GM21717 (cell line): ENCODE measurements at regions not wholly inside any gene's neighbourhood (a gene's known extent, or its start where the extent isn't known, plus 50 kb on each side); places are given as distances from the start of the nearest gene placed in this dataset.

Experiments used
- ATAC-seq: cut with Tn5 transposase; IDR thresholded peaks from one replicate; pipeline ENCODE4 v1.9.1; 2021; ENCODE audit warnings: mild to moderate bottlenecking, moderate library complexity; ENCODE audit not compliant: unreplicated experiment

DNA sequence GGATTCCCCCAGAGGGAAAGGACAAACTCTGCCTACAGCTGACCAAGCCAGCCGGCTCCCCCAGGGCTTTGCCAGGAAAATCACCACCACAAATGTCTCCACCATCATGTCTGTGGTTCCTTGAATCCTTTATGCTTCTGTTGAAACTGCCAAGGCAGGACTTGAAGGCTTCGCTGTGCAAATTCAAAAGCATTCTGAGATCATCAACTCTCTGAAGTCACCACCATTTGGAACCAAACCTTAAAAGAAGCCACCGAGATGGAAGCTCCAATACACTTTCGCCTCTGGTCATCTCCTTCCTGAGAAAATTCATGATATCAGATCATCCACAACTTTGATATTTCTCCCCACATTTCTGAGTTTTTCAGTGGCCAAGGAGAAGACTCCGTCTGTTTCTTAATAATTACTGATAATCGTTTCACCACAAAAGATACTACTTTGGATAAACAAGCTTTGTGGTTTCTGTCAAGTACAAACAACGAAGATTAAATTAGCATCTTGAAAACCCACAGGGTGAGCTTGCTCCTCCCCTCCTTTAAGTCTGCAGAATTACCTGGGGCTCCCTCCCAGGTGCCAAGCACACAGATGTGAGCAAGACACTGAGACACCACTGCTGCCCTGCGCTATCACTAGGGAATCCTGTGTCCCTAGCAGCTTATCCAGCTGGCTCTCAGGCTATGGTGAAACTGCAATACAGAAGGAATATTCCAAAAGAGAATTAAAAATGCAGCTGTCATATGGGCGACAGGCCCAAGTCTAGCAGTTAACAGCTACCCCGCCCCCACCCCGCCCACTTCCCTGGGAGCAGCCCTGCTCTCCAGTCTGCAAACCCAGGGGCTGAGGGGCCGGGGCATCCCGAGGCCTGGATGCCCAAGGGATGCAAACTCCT is 125.0 kb upstream of the TBL1X start:
- ATAC-seq, result no peak

DNA sequence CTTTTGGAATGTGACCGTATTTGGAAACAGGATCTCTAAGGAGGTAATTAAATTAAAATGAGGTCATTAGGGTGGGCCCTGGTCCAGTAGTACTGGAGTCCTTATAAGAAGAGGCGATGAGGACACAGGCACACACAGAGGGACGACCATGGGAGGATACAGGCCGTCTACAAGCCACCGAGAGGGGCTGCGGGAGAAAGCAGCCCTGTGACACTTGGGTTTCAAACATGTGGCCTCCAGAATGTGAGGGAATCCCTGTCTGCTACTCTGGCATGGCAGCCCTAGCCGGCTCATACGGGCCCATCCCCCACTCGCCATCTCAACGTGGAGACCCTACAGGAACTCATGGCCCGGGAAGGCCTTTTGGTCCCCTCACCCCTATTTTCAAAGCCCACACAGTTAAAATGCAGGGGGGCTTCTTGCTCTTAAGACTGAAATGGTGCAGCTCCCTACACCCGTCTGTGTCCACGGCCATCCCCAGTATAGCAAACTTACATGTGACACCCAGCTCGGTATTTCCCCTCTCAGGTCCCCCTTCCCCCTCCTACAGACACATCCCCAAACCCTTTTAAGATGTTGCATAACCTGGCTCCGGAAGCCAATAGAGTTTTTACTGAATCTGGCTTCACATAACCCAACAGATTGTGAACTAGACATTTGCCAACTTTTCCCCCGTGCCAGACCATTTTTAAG is 124.1 kb upstream of the TBL1X start:
- peak; percentile 30 for ATAC-seq

DNA sequence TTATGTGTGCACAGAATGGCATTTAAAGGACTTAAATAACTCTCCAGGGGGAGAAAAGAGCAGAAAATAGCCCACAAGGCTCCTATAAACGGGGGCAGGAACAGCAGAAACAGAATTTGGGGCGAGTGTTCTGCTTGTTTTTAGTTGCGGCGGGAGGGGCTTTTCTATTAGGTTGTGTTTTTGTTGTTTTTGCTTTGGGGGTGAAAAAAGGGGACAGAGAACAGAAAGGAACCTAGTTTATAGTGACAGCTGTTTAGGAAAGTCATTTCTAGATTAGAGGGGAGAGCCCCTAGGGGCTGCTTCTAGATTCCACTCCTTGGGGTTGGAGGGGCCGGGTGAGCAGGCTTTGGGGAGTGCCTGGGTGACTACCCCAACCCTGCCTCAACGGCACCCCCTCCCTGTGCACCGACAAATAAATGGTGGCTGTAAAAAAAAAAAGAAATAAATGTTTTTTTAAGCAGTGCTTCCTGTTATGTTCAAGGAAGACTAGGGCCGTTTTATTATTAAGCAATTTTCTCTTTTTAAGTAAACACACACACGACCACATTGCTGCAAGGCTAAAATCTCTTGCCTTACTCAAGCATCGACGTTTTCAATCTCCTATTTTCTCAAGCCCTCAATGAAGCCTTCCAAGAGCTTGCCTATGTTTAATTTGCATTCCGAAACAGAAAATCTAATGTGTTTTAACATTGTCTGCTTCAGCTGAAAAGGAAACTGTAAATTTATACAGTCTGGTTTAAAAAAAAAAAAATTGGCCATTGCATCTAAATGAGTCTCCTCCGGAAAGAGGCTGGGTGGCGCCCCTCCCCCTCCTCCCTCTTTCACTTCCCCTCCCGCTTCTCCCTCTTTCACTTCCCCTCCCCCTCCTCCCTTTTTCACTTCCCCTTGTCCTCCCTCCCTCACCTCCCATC is 123.3 kb upstream of the TBL1X start:
- ATAC-seq, result peak; percentile 86

DNA sequence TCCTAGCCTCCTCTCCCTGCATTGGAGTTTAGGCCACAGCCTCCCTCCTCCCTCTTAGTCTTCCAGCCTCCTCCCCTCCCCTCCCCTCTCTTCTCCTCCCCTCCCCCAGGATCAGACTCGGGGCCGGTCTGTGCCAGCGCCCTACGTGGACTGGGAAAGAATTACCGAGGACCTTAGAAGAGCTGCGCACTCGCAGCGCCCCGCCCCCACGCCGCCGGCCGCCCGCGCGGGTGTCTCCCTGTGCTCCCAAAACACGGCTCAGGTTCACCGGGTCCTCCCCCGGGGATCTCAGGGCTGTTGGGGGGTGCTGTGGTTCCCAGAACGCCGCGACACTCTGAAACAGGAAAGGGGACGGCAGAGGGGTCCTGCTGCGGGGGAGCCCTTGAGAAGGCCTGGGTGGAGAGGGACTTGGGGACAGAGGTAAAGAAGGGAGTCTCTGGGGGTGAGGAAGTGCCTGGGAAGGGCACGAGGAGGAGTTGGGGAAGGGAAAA is 122.3 kb upstream of the TBL1X start:
- ATAC-seq, result no peak

DNA sequence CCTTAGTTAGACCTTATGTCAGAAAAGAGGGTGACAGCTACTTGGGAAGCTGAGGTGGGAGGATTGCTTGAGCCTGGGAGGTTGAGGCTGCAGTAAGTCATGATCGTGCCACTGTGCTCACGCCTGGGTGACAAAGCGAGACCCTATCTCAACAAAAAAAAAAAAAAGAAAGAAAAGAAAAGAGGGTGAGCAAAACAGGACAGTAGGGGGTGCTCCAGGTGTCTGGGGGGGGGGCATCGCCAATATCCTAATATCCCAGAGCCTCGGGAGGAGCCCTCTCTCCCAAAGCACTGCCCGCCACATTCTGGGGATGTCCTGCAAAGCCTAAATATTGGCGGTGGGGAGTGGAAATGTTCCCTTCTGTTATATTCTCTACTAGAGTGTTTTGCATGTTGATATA is 120.9 kb upstream of the TBL1X start:
- ATAC-seq, result no peak

DNA sequence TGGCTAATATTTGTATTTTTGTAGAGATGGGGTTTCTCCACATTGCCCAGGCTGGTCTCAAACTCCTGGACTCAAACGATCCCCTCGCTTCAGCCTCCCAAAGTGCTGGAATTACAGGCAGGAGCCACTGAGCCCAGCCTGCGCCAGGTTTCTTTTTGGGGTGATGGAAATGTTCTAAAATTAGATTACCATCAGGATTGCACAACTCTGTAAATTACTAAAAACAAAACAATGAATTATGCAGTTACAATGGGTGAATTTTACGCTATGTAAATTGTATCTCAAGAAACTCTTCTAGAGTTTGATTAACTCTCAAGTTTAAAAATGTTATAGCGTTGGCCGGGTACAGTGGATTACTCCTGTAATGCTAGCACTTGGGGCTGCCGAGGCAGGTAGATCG is 118.9 kb upstream of the TBL1X start:
- ATAC-seq, result no peak

DNA sequence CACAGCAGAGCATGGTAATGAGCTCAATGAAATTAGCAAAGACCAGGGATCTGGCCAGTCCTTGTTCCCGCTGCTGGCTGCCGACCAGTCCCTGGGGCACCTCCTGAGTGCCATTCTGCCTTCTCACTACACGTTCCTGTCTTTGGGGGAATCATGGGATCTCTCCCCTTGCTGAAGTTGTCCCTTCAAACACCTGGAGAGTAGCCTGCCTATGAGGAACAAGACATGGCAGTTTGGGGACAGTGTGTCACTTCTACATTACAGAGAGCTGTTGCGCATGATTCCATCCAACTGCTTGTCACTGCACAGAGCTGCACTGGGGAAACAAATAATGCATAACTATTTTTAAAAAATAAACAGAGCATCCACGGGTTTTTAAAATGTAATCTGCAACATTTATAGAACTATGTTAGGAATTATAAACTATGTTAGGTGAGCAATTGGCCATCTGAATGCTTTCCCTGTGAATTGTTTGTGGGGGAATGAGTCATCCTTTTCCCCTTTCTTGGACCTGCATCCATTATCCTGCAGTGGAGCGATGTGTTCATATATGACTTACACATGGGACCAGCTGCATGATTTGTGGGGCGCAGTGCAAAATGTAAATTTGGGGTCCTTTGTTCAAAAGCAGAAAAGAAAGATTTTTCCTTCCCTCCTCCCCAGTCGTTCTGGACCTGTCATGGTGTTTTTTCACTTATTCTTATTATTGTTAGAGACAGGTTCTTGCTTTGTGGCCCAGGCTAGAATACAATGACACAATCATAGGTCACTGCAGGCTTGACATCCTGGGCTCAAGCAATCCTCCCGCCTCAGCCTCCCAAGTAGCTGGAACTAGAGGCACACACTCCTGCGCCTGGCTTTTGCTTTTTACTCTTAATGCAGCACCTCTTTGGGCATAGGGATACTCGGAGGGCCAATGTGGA is 115.0 kb upstream of the TBL1X start:
- no peak for ATAC-seq

DNA sequence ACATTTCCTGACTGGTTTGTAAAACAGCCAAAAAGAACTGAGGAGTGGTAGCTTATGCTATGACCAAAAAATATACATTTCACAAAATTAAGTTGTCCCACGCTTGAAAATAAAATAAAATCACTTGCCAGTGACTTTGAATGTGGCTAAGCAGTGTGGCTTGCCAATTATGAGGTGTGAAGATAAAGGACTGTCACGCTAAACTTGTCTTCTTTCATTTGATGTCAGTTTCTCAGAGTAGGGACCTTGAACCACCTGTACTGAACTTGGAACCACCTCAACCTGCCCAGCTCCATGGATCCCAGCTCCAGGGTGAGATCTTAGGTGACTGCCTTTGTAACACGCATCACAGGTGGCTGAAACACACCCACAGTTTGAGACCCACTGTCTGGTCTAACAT is 113.7 kb upstream of the TBL1X start:
- no peak for ATAC-seq

DNA sequence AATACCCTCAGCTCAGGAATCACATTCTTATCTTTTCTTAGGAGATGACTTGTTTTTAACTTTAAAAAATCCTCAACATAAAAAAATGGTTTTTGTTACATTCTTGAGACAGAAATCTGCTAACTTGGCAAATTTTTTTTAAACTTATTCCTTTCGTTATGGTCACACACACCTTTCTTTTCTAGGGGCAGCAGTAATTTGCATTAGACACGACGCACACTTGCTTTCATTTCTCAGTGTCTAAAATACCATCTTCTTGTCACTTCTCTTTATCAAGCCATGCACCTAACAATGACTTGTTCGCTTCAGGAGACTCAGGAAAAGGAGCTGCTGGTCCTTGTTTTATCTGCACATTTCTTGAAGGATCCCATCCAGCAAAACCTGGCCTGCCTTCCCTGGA is 112.6 kb upstream of the TBL1X start:
- peak; percentile 77 for ATAC-seq

DNA sequence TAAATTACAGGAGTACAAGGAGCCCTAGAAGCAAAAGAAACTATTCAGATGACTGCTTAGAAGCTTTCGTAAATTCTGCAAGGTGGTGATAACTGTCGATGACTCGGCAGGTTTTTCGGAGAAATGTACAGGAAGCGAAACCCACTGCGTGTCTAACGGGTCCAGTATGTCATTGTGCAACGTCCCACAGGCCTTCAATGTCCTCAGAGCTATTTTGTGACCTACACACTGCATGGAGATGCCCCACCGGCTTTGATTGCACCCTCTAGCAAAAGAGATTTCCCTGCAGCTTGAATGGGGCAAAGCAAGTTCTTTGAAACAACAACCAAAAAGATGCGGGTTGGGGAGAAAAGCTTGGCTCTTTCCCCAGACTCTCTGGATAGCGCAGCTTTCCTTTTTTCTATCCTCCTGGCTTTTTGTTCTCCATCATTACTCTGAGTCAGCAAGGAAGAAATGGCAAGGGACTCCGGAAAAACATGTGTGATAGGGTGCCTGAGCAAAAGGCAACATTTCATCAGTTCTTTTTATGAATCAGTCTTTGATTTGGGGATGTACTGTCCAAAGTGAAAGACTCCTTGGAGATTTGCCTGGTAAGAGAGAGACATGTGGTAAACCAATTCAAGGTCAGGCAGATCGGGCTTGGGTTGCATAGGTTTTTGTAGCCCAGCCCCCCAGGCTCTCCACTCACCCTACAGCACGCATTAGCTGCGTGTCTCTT is 112.0 kb upstream of the TBL1X start:
- ATAC-seq, result peak; percentile 78

DNA sequence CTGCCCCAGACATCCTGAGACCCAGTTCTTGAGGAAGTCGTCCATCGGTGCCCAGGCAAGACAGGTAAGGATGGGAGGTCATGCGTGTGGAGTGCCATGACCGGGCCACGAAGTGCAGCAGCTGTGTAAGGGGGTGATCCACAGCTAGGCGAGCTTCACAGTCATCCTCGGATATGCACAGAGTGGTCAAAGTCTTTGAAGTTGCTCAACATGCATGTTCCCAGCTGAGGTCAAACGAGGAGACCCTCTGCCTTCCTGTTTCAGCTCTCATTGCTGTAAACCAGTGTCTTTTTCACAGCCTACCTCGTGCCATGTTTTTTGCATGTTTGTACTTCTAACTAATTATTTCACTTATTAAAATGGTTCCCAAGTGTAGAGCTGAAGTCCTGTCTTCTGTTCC is 109.9 kb upstream of the TBL1X start:
- ATAC-seq, result no peak

DNA sequence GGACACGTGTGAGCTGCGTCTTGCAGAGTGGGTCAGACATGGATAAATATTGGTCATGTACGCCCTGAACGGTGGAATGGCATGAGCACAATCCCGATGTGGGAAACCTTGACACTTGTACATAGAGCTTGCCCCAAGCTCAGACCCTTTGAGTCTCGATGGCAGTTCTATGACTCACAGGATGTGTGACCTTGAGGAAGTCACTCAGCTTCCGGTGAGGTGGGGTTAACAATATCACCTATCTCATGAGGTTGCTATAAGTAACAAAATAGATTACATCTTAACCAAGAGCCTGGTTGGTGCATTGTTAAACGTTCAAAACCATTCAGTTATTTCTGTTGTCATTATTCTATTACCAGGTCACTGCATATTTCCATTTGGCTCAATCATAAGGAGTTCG is 109.1 kb upstream of the TBL1X start:
- no peak for ATAC-seq

DNA sequence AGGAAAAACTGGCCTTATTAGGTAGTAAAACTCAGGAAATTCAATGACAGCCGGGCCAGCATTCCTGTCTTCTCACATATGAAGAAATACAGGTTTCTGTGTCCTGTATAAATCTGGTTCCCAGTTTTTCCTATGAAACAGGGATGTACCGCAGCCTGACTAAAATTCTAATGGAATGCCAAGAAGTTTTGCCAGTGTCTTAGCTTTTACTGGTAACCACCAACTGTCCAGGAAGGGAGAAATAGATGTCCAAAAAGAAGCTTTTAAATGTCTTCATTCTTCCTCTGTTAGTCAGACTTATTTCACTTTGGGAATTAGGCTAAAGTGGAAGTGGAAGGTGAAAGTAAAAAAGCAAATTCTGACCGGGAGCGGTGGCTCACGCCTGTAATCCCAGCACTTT is 108.0 kb upstream of the TBL1X start:
- ATAC-seq, result no peak

DNA sequence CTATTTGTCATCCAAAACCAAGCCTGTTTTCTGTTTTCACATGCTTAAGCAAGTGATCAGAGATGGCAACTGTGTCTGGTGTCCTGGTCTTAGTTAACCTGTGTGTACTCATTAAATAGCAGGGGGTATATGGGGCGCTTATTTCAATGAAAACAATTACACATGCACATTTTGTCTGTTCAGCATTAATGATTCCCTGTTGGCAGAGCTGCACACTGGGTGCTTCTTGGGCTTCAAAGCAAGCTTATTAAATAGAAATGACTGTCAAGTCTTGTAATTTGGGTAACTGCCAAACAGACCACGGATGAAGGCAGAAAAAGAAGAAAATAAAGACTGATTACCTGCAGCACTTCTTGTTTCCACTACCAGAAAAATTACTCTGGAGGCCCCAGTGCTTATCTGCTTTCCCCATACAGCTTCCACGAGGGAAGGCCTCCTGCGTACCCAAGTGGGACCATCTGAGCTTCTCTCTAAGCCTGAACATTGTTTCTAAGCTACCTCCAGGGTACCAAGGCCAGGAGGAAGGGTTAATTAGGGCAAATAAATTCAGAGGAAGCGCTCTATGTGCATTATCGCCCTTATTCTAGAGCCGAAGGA is 107.2 kb upstream of the TBL1X start:
- no peak for ATAC-seq

DNA sequence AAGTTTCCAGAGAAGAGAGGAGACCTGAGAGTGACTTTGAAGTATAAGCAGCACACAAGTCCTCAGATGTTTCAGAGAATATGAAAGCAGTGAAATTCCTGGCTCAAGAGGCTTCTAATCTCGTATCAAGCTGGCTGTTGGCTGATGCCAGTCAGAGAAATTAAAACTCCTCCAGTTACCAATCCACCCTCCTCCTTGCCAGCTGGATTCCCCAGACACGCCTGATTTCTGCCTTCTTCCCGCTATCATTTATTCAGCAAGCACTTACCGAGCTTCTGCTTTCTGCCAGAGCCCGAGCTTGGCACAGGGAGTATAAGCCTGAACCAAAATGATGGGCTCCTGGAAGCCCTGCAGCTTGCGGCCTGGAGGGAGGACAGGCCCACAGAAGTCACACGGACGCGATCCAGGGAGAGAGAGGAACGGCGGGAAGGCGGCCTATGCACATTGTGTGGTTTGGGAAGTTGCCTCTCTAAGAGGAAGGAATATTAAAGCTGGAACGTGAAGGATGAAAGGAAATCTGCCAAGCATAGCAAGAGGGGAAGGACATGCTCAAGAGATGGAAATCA is 102.4 kb upstream of the TBL1X start:
- ATAC-seq, result no peak

DNA sequence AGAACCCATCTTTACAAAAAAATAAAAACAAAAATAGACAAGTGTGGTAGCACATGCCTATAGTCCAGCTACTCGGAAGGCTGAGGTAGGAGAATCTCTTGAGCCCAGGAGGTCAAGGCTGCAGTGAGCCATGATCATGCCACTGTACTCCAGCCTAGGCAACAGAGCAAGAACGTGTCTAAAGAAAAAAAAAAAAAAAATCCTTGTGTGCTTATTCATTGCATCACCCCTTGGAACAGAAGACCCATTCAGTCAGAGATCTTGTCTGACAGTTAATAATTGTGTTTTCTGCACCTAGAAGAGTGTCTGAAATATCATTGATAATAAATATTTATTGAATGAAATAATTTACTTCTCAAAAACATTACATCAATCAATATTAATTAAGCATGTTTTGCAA is 97.4 kb upstream of the TBL1X start:
- no peak for ATAC-seq

DNA sequence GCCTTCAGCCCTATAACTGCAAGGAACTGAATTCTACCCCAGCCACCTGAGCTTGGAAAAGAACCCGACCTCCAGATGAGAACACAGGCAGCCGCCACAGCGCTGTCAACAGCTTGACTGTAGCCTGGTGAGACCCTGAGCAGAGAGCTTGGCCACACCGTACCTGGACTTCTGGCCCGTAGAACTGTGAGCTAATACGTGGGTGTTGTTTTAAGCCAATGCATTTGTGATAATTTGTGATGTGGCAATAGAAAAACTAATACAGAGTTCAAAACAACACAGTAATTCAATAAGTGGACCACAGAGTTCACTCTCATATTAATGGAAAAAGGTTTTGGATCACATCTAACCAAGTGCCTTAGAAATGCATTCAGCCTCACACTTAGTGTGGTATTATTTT is 96.6 kb upstream of the TBL1X start:
- ATAC-seq, result no peak

DNA sequence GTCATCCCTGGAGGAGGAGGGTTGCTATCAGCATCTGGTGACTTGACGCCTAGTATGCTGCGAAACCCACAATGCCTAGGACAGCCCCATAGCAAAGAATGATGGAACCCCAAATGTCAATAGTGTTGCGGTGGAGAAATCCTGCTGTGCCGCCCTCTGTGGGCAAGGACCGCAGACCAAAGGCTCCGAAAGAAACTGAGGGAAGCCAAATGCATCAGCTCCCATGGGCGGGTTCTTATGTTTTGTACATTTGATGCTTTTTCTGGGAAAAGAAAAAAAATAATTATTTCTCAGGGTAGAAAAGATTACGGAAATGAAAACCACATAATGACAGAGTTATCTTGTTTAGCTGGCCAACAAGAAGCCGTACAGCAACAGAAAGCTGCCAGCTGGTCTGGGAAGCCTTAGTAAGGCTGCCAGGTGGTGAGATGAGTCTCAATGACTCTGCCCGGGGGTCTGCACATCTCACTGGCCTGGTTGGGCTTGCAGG is 95.0 kb upstream of the TBL1X start:
- ATAC-seq, result no peak

DNA sequence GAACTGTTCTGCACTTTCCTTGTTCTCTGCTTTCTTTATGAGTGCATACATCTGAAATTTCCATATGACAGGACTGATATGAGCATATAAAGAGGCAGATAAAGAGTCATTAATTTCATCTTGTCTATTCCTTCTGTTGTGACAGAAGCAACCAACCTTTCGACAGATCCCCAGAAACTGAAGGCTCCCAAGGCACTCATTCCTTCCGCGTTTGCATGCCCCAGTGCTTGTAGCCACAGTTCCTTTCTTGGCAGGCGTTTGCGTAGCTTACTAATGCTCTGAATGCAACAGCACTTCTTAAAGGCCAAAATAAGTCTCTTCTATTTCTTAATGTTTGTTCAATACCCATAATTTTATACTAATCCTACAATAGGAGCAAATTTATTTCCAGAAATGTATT is 94.0 kb upstream of the TBL1X start:
- no peak for ATAC-seq
